Ovary (tissue), 7 donors: ENCODE measurements at regions not wholly inside any gene's neighbourhood (a gene's known extent, or its start where the extent isn't known, plus 50 kb on each side); places are given as distances from the start of the nearest gene placed in this dataset.

Experiments
- DNase-seq, 5 donors: peaks; one replicate each; pipeline ENCODE4 v3.0.0-alpha.2; 2019 to 2020
- H3K27ac ChIP-seq, 2 donors: fragments of 200-600 bp; one replicate each; pipeline versions ENCODE4 v1.5.1 to v1.8.0; 2019 to 2022
- H3K27me3 ChIP-seq: fragments of 200-600 bp; one replicate; pipeline ENCODE4 v1.8.0; 2022
- H3K36me3 ChIP-seq: fragments of 200-600 bp; sonication (generic); one replicate; pipeline ENCODE4 v1.5.1; 2019
- H3K4me1 ChIP-seq: one replicate; pipeline ENCODE4 v1.8.1; 2013; ENCODE audit warnings: mild to moderate bottlenecking, moderate library complexity; ENCODE audit not compliant: insufficient read depth
- H3K4me3 ChIP-seq: fragments of 200-600 bp; sonication (generic); one replicate; pipeline ENCODE4 v1.5.1; 2017
- H3K9me3 ChIP-seq, 2 donors: fragments of 200-600 bp in 1 of 2; sonication (generic) in 1 of 2; one replicate each; pipeline versions ENCODE4 v1.5.1 to v1.8.1; 2013 to 2019; ENCODE audit warnings: mild to moderate bottlenecking in 1 of 2, moderate library complexity in 1 of 2
- EP300 ChIP-seq: sonication (generic); formaldehyde crosslinking; IDR thresholded peaks from one replicate; pipeline ENCODE4 v1.6.1; 2017; ENCODE audit warnings: antibody characterized with exemption
- POLR2A ChIP-seq: fragments of 450-650 bp; IDR thresholded peaks from one replicate; pipeline ENCODE4 v1.6.1; 2017; ENCODE audit warnings: antibody characterized with exemption, mild to moderate bottlenecking, moderate library complexity
- WGBS, 3 donors: extraction: QIAGEN DNeasy Blood & Tissue Kit in 1 of 3; methylation state at CpG; one replicate each; pipeline versions ENCODE4 v1.1.5 to v1.1.7; 2013 to 2017; 5-methylcytosine and 5-hydroxymethylcytosine counted together
- intact Hi-C, 4 donors: fragments of 100-400 bp; cut with DNase I; formaldehyde crosslinking; loops; one replicate each; pipeline versions ENCODE4 v1.11.0 to v1.15.1; 2022 to 2023
- TF ChIP-seq, protein P1 (sequence below), 3 donors: fragments of 450-650 bp in 2 of 3; fragments of 200-600 bp in 1 of 3; IDR thresholded peaks; one replicate each; pipeline versions ENCODE4 v1.5.1 to v1.8.0; 2016 to 2022; ENCODE audit warnings: antibody characterized with exemption in 3 of 3, mild to moderate bottlenecking in 1 of 3
- donor health status: DM: no; HTN: no; CAD: no; lungs with moderate emphysema.
- donor health status: DM: no; HTN: no; CAD: no.
- donor health status: Bipolar disorder and iron deficiency.
- donor health status: DM: no; HTN: no; CAD: no.
- donor health status: DM: yes; HTN: yes; CAD: no.

- H3K9me3 ChIP-seq: no peaks in the 10 kb centered on the region
- no peak for TF ChIP-seq POLR2A
- TF ChIP-seq, protein P1, sequence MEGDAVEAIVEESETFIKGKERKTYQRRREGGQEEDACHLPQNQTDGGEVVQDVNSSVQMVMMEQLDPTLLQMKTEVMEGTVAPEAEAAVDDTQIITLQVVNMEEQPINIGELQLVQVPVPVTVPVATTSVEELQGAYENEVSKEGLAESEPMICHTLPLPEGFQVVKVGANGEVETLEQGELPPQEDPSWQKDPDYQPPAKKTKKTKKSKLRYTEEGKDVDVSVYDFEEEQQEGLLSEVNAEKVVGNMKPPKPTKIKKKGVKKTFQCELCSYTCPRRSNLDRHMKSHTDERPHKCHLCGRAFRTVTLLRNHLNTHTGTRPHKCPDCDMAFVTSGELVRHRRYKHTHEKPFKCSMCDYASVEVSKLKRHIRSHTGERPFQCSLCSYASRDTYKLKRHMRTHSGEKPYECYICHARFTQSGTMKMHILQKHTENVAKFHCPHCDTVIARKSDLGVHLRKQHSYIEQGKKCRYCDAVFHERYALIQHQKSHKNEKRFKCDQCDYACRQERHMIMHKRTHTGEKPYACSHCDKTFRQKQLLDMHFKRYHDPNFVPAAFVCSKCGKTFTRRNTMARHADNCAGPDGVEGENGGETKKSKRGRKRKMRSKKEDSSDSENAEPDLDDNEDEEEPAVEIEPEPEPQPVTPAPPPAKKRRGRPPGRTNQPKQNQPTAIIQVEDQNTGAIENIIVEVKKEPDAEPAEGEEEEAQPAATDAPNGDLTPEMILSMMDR (IDR thresholded peaks at IDR 0.05): no peak
- no peak for TF ChIP-seq EP300
- no peak overlapping the region for H3K27ac ChIP-seq
- no peaks in the 10 kb centered on the region for H3K4me1 ChIP-seq
- WGBS, 3 donors: 23 to 39% (median 30%) methylated on average over 1 of the region's 1 CpG
- H3K36me3 ChIP-seq: no peaks in the 10 kb centered on the region
- H3K27me3 ChIP-seq: no peaks in the 10 kb centered on the region
- DNase-seq: no peak
- intact Hi-C loops: no loop called here
- no peak overlapping the region for H3K4me3 ChIP-seq
Observed at GRCh38 chr2:34734042-34734441, 1134.9 kb upstream of the FAM98A start.

DNA sequence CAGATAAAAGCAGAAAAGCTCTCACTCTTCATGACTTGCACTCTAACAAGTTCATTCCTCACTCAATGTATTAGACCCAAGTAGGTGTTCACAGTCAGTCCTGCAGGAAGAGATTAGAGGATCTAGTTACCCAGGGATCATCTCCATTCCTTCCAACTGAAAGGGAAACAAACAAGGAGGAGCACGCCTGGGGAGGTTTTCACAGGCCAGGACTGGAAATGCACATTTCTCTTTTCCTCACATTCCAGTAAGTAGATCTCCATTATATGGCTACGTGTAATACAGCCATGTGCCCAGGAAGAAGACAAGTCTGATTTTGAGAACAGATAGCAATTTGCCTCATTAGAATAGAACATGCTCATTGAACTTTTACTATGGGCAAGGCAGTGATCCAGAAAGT is 1132.2 kb upstream of the FAM98A start:
- Histone ChIP-seq H3K27me3 (no peaks in the 10 kb centered on the region), H3K36me3 (no peaks in the 10 kb centered on the region), H3K4me1 (no peaks in the 10 kb centered on the region), H3K27ac (no peak overlapping the region), H3K9me3 (no peaks in the 10 kb centered on the region), H3K4me3 (no peak overlapping the region)
- no peak for DNase-seq
- WGBS, 3 donors: 84 to 91% (median 85%) methylated on average over 2 of the region's 2 CpGs
- TF ChIP-seq POLR2A (no peak), EP300 (no peak)
- TF ChIP-seq, protein P1 (IDR thresholded peaks at IDR 0.05): no peak
- intact Hi-C loops: no loop called here

DNA sequence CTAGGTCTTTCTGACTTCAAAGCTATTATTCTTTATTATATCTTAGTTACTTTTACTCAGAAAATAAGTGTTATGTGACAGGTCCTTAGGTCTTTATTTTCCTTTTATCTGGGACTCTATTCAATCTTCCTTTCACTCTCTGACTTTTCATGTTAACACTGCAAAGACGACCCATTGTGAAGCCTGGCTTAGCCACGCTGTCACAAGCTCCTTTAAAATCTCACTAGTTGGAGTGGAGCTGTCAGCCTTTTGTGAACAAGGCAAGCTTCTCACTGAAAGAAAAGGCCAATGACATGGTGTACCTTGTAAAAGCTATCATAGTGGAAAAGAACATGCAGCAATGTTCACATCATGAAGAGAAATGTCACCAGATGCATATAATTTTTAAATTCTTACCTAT is 1130.7 kb upstream of the FAM98A start:
- TF ChIP-seq, protein P1 (IDR thresholded peaks at IDR 0.05): no peak
- TF ChIP-seq EP300 (no peak), POLR2A (no peak)
- DNase-seq: no peak
- 25 to 52% (median 41%) methylated on average over 2 of the region's 2 CpGs for WGBS, 3 donors
- intact Hi-C loops: no loop called here
- Histone ChIP-seq H3K36me3 (no peaks in the 10 kb centered on the region), H3K27me3 (no peaks in the 10 kb centered on the region), H3K4me3 (no peak overlapping the region), H3K9me3 (no peaks in the 10 kb centered on the region), H3K4me1 (no peaks in the 10 kb centered on the region), H3K27ac (no peak overlapping the region)

DNA sequence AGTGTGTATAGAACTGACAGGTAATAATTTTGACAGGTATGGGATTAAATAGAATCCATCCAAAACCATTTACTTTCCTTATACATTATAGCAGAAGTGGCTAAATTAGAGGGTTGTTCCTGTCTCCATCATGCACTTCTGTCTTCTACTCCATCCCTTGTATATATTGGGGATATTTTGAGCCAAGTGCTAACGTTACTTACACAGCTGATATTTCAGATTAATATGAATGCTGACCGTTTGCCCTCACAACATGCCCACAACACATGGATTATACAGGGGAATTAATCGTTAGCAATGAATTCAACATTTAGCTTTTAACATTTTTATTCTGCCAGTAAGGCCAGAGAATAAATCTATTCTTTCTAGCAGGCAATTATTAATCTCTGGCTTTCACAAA is 1125.0 kb upstream of the FAM98A start:
- Histone ChIP-seq H3K9me3 (no peaks in the 10 kb centered on the region), H3K4me1 (no peaks in the 10 kb centered on the region), H3K36me3 (no peaks in the 10 kb centered on the region), H3K27ac (no peak overlapping the region), H3K4me3 (no peak overlapping the region), H3K27me3 (no peaks in the 10 kb centered on the region)
- TF ChIP-seq, protein P1 (IDR thresholded peaks at IDR 0.05): no peak
- no peak for TF ChIP-seq EP300
- no peak for TF ChIP-seq POLR2A
- no peak for DNase-seq
- intact Hi-C loops: no loop called here
- WGBS, 3 donors: 59 to 66% (median 62%) methylated on average over 3 of the region's 3 CpGs

DNA sequence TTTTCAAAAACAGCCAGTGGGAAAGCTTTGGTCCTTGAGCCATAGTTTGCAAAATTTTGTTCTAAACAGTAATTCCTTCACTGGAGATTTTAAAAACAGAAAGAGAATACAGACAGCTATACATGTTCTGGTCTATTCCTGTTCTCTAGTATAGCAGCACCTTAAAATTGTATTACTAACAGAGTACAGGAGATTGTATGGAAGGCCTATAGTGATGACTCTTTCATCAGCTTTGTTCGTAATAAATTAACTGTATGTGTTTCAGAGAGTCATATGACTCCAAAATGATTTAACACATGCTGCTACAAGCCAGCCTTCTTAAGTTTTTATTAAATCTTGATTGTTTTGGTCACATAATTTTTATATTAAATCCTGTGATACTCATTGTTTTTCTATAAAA is 1124.6 kb upstream of the FAM98A start:
- DNase-seq: no peak
- Histone ChIP-seq H3K27me3 (no peaks in the 10 kb centered on the region), H3K27ac (no peak overlapping the region), H3K4me1 (no peaks in the 10 kb centered on the region), H3K36me3 (no peaks in the 10 kb centered on the region), H3K9me3 (no peaks in the 10 kb centered on the region), H3K4me3 (no peak overlapping the region)
- TF ChIP-seq POLR2A: no peak
- TF ChIP-seq EP300: no peak
- TF ChIP-seq, protein P1 (IDR thresholded peaks at IDR 0.05): no peak
- intact Hi-C loops: no loop called here
- WGBS, 3 donors: 72 to 77% (median 72%) methylated on average over 1 of the region's 1 CpG
